NCI-H1048 (cell line): ENCODE measurements at regions not wholly inside any gene's neighbourhood (a gene's known extent, or its start where the extent isn't known, plus 50 kb on each side); places are given as distances from the start of the nearest gene placed in this dataset.
"Not testable (repeated sequence)": the region's sequence is repeated elsewhere in the genome, so short reads cannot be mapped to it uniquely, and the experiment has no call there.

Experiments used
- DNase-seq: peaks from one replicate; lab custom pipeline; 2025; lab: John Stamatoyannopoulos, UW

- no peak for DNase-seq
Observed at GRCh38 chr13:22940090-22940710, 240.6 kb upstream of the SGCG start.

- DNase-seq, result no peak
Observed at GRCh38 chr13:22940736-22941135, 240.0 kb upstream of the SGCG start.

- not testable (repeated sequence) for DNase-seq
Observed at GRCh38 chr13:22941495-22941894, 239.3 kb upstream of the SGCG start.

- DNase-seq, result not testable (repeated sequence)
Observed at GRCh38 chr13:22942831-22943230, 237.9 kb upstream of the SGCG start.

GRCh38 chr13:22944378-22944777 lies 236.4 kb upstream of the SGCG start:
- DNase-seq, result no peak

GRCh38 chr13:22945321-22946226 lies 235.2 kb upstream of the SGCG start:
- no peak for DNase-seq

GRCh38 chr13:22948421-22948820 lies 232.4 kb upstream of the SGCG start:
- DNase-seq, result no peak

GRCh38 chr13:22952018-22952417 lies 228.8 kb upstream of the SGCG start:
- not testable (repeated sequence) for DNase-seq

DNA sequence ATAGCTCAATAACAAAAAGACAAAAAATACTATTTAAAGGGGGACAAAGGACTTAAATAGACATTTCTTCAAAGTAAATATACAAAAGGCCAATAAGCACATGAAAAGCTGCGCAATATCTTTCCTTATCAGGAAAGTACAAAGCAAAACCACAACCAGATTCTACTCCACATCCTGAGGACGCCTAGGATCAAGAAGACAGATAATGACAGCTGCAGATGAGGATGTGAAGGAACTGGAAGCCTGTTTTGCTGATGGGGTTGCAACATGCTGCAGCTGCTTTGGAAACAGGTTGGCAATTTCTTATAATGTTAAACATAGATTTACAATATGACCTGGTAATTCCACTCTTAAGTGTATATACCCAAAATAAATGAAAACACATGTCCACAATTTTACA lies 225.6 kb upstream of the SGCG start:
- DNase-seq, result not testable (repeated sequence)

DNA sequence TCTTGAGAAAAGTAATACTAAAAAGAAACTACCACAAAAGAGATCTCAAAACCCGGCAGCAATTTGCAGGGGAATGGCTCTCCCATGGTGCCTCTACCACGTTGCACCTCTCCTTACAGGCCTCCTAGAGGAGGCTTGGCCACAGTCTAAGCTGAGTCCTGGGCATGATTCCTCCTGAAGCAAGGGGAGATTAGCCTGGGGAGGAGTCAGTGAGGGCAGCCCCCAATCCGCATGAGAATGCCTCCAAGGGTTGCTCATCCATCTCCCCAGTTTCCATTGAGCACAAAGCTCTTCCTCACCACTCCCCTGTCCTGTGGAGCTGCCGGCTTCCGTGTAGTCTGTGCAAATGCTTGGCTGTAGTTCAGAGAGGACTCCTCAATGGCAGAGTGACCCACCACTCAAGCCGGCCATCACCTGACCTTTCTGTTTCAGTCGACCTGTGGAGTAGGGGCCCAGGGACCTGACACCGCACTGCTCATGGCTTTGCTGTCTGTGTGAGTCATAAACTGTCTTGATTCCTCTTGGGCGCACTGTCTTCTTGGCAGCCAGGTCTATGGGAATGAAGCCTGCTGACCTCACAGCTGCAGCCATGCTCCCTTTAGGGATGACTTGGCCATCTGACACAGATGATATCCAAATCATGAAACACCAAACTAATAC lies 224.2 kb upstream of the SGCG start:
- not testable (repeated sequence) for DNase-seq

DNA sequence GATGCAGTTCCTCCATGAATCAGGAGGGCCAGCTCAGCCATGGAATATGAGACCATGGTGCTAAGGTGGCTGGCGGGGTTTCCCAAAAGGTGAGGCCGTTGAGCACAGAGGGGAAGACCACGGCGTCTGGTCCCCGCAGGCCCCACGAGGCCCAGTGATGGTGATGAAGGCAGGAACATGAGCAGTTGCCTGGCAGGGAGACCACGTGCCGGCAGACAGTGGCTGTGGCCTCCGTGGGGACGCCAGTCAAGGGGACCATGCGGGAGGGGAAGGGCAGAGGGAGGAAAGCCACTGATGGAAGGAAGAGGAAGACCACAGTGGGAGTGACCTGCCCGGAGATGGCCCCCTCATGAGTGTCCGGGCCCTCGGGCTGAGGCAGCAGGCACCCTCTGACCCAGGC lies 220.9 kb upstream of the SGCG start:
- DNase-seq, result not testable (repeated sequence)

GRCh38 chr13:22960827-22961226 lies 220.0 kb upstream of the SGCG start:
- DNase-seq, result no peak

DNA sequence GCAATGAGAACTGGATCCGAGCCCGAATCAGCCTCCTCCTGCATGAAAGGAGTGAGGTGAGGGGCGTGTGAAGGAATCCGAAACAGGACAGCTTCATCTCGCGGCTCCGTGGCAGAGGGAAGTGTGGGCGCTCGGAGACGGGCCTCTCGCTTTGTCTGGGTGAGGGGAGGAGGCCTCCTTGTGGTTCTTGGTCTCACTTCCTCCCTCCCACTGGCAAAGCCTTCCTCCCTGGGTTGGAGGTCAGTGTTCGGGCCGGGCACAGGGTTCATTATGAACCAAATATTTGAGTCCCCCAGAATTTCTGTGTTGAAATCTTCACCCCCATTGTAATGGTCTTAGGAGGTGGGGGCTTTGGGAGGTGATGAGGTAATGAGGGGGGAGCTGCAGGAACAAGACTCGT lies 219.4 kb upstream of the SGCG start:
- not testable (repeated sequence) for DNase-seq

- no peak for DNase-seq
Observed at GRCh38 chr13:22961835-22962537, 218.8 kb upstream of the SGCG start.

DNA sequence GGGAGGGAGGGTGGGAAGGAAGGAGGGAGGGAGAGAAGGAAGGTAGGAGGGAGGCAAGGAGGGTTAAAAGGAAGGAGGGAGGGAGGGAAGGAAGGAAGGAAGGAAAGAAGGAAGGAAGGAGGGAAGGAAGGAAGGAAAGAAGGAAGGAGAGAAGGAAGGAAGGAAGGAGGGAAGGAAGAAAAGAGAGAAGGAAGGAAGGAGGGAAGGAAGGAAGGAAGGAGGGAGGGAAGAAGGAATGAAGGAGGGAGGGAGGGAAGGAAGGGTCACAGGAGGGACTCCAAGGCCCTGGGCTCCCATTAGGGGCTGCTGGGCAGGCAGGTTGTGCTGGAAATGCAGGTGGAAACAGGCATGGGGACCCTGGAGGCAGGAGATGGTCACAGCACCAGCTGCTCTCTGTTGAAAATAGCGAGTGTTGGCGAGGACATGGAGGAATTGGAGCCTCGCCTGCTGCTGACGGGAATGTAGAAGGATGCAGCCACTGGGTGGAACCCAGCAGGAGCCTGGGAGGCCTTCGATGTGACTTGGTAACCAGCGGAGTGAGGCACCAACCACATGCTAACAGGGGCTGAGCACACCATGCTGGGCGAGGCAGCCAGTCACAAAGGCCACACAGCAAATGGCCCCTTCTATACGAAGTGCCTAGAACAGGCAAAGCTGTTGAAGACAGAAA lies 217.3 kb upstream of the SGCG start:
- DNase-seq, result not testable (repeated sequence)

DNA sequence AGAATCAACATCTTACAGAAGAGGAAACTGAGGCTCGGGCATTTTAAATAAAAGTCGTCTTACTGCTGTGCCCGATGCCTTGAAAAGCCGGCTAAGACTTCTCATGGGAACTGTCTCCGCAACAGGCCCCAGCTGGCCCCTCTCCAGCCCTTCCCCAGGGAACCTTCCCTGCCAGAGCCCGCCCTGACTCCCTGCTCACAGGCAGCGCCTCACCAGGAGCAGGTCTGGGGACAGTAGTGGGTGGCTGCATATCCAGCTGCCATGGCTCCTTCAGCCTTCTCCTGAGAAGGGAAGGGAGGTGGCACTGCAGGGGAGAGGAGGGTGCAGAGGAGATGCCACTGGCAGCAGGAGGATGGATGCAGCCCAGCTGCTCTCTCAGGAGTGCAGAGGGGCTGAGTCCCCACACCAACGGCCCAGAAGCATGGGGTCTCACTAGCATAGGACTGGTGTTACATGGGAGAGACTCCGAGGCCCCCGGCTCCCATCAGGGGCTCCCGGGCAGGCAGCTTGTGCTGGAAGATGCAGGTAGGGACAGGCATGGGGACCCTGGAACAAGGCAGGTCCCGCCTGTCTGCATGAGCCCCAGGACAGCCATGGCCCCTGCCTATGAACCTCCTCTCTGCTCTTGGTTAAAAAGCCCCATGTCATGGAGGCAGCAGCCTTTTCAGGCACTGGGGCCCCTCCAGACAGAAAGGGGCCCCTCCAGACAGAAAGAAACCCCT lies 216.4 kb upstream of the SGCG start:
- no peak for DNase-seq

- not testable (repeated sequence) for DNase-seq
Observed at GRCh38 chr13:22965011-22965857, 215.5 kb upstream of the SGCG start.

DNA sequence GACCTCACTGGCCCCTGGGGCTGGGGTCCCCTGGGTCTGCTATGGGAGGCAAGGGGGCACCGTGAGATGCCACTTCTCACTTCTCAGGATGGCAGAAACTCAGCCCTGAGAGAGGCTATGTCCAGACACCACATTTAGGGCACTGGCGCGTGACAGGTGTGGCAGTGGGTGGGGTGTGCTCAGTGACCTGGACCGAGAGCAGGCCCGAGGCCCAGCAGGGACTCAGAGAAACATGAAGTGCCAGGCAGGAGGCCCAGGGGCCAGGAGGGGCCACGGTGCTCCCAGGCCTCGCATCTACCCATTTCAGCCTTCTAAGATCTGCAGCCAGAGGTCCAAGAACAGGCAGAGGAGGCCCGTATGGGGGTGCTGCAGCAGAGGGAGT lies 214.9 kb upstream of the SGCG start:
- DNase-seq, result not testable (repeated sequence)

- DNase-seq, result not testable (repeated sequence)
Observed at GRCh38 chr13:22966753-22967152, 214.0 kb upstream of the SGCG start.

DNA sequence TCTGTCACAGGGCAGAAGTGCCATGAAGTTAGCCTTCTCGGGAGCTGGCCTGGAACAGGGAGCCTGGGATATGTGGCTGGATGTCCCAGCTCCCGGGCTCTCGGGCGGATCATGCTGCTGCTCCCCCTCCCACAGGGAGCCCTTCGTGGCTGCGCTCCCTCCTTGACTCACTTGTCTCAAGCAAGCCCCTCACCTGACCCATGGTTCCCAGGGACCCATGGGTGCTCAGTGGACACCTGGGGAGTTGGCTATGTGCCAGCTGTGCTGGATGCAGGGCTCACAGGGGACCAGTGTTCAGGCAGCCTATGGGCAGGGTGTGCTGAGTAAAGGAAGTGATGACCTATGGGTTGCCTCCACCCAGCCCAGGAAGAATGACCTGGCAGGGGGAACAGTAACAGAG lies 213.1 kb upstream of the SGCG start:
- no peak for DNase-seq
